HG02571 (cell line): ENCODE measurements at regions not wholly inside any gene's neighbourhood (a gene's known extent, or its start where the extent isn't known, plus 50 kb on each side); places are given as distances from the start of the nearest gene placed in this dataset.
A peak's percentile ranks its signal among the peaks of the same experiment; 100 is the strongest.

Experiments used
- ATAC-seq: cut with Tn5 transposase; IDR thresholded peaks from one replicate; pipeline ENCODE4 v1.9.1; 2021; ENCODE audit warnings: mild to moderate bottlenecking, moderate library complexity; ENCODE audit not compliant: unreplicated experiment

DNA sequence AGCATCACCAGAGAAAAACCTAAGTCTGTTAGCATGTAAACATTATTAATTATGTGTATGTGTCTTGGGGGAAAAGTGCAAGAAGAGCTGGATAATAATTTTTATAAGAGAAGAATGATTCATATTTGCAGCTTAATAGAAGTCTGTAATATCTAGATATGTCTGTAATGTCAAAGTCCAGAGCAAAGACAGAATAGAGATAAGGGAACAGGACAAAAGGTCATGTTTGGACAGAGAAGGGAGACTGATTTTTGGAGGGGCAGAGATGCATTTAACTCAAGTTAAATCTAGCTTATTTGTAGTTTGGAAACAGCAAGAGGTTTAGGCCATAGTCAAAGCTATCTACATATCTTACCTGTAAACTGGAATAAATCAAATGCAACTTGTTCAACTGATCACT, 61.2 kb downstream of the MAGED1 start:
- ATAC-seq, result peak; percentile 6

DNA sequence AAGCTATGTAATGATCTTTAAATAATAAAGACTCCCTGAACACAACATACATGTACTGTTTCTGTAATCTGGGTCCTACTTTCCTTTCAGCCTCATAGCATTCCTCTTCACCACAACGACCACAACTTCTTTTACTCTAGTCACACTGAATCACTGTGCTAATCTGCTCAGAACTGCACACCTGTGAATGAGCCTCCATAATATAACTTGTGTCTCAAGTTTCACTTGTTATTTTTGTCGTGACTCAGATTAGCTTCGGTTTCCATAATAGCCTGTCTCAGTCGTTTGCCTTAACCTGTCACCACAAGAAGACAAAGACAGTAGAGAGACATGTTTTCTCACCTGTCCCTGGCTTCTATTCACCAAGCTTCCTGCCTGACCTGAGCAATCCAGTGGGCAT, 61.8 kb downstream of the MAGED1 start:
- ATAC-seq, result peak; percentile 94

DNA sequence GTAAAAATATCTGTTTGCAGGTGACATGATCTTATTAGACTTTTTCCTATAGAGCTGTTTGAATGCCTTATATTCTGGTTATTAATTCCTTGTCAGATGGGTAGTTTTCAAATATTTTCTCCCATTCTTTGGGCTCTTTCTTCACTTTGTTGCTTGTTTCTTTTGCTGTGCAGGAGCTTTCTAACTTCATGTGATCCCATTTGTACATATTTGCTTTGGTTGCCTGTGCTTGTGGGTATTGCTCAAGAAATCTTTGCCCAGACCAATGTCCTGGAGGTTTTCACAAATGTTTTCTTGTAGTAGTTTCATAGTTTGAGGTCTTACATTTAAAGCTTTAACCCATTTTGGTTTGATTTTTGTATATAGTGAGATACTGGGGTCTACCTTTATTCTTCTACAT, 63.0 kb downstream of the MAGED1 start:
- no peak for ATAC-seq

DNA sequence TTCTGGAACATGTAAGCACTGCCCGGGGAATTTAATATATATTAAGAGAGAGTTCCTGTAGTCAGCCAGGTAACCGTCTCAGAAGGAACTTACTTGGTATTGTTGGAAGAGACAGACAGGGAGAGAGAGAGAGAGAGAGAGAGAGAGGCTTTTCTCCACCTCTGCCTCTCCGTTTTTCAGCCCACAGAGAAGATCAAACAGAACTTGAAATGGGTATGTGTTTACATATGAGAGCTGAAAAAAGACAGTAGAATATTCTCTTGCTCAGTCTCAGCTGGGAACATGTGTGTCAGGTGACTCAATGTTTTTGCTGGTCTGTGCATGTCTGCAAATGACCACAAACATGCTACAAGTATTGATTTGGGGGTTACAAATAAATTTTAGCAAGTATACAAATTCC, 81.9 kb downstream of the MAGED1 start:
- ATAC-seq, result no peak

- ATAC-seq, result no peak
Observed at GRCh38 chrX:51975811-51976210, 82.4 kb downstream of the MAGED1 start.

DNA sequence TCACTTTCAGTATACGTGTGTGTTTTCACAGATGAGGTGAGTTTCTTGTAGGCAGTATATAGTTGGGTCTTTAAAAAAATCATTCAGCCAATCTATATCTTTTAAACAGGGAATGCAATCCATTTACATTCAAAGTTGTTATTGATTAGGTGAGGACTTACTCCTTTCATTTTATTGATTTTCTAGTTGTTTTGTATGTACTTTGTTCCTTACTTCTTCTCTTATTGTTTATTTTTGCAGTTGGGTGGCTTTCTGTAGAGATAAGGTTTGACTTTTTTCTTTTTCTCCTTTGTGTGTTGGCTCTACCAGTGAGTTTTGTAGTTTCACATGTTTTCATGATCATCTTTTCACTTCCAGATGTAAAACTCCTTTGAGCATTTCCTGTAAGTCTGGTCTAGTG, 83.1 kb downstream of the MAGED1 start:
- ATAC-seq, result no peak
